SK-N-SH treated with all-trans-retinoic acid at 6 μM for 48 hours (cell line): ENCODE measurements at regions not wholly inside any gene's neighbourhood (a gene's known extent, or its start where the extent isn't known, plus 50 kb on each side); places are given as distances from the start of the nearest gene placed in this dataset.

Source experiments
- ATAC-seq: fragments of 200-7000 bp; cut with Tn5 transposase; 3 replicates; pipeline ENCODE4 v1.9.1; 2020; ENCODE audit warnings: mild to moderate bottlenecking, moderate library complexity
- ARNTL ChIP-seq: fragments of 450-650 bp; formaldehyde crosslinking; IDR thresholded peaks from 2 replicates; pipeline ENCODE4 v1.5.0; 2020; ENCODE audit warnings: low read depth, mild to moderate bottlenecking, moderate library complexity, borderline replicate concordance
- BACH2 ChIP-seq: fragments of 250-450 bp; sonication (Bioruptor Pico); IDR thresholded peaks from 2 replicates; pipeline ENCODE4 v1.9.0; 2021; ENCODE audit warnings: mild to moderate bottlenecking, borderline replicate concordance
- CSDC2 ChIP-seq: fragments of 250-450 bp; sonication (Bioruptor Pico); IDR thresholded peaks from 2 replicates; pipeline ENCODE4 v1.5.0; 2020; ENCODE audit warnings: mild to moderate bottlenecking, moderate library complexity
- GLIS3 ChIP-seq: fragments of 250-450 bp; sonication (Bioruptor Pico); IDR thresholded peaks from 2 replicates; pipeline ENCODE4 v1.5.0; 2020; ENCODE audit warnings: mild to moderate bottlenecking, moderate library complexity
- ISL1 ChIP-seq: fragments of 250-450 bp; sonication (Bioruptor Pico); IDR thresholded peaks from 2 replicates; pipeline ENCODE4 v2.1.2; 2022; ENCODE audit warnings: mild to moderate bottlenecking, moderate library complexity
- OSR1 ChIP-seq: fragments of 250-450 bp; sonication (Bioruptor Pico); IDR thresholded peaks from 2 replicates; pipeline ENCODE4 v1.8.0; 2022; ENCODE audit warnings: moderate library complexity, mild to moderate bottlenecking, inconsistent platforms
- PPARA ChIP-seq: fragments of 250-450 bp; sonication (Bioruptor Pico); IDR thresholded peaks from 2 replicates; pipeline ENCODE4 v1.5.0; 2020; ENCODE audit warnings: mild to moderate bottlenecking, borderline replicate concordance
- RARB ChIP-seq: fragments of 250-450 bp; sonication (Bioruptor Pico); IDR thresholded peaks from 2 replicates; pipeline ENCODE4 v1.8.0; 2021; ENCODE audit warnings: mild to moderate bottlenecking, moderate library complexity
- SNAI2 ChIP-seq: fragments of 250-450 bp; sonication (Bioruptor Pico); IDR thresholded peaks from 2 replicates; pipeline ENCODE4 v1.5.0; 2020; ENCODE audit warnings: mild to moderate bottlenecking, moderate library complexity
- TCF4 ChIP-seq: fragments of 250-450 bp; sonication (Bioruptor Pico); IDR thresholded peaks from 2 replicates; pipeline ENCODE4 v1.8.0; 2021; ENCODE audit warnings: mild to moderate bottlenecking, moderate library complexity, borderline replicate concordance
- ZC3H10 ChIP-seq: fragments of 250-450 bp; sonication (Bioruptor Pico); IDR thresholded peaks from 2 replicates; pipeline ENCODE4 v1.5.1; 2021; ENCODE audit warnings: mild to moderate bottlenecking, moderate library complexity
- ZFP3 ChIP-seq: fragments of 250-450 bp; sonication (Bioruptor Pico); IDR thresholded peaks from 2 replicates; pipeline ENCODE4 v1.5.0; 2020; ENCODE audit warnings: mild to moderate bottlenecking, moderate library complexity
- ZFP30 ChIP-seq: fragments of 450-650 bp; formaldehyde crosslinking; IDR thresholded peaks from 2 replicates; pipeline ENCODE4 v1.5.0; 2022; ENCODE audit warnings: mild to moderate bottlenecking, moderate library complexity
- ZNF565 ChIP-seq: fragments of 450-650 bp; formaldehyde crosslinking; conservative IDR thresholded peaks from 2 replicates; pipeline ENCODE4 v1.5.0; 2020; ENCODE audit warnings: low read depth, mild to moderate bottlenecking, moderate library complexity
- ZNF70 ChIP-seq: fragments of 450-650 bp; formaldehyde crosslinking; IDR thresholded peaks from 2 replicates; pipeline ENCODE4 v1.5.0; 2020; ENCODE audit warnings: mild to moderate bottlenecking, moderate library complexity
- ZNF8 ChIP-seq: fragments of 450-650 bp; formaldehyde crosslinking; IDR thresholded peaks from 2 replicates; pipeline ENCODE4 v1.5.0; 2020; ENCODE audit warnings: mild to moderate bottlenecking, moderate library complexity
- TF ChIP-seq, protein P1 (sequence below): fragments of 250-450 bp; sonication (Bioruptor Pico); IDR thresholded peaks from 2 replicates; pipeline ENCODE4 v1.8.0; 2020; ENCODE audit warnings: mild to moderate bottlenecking, moderate library complexity, borderline replicate concordance
- TF ChIP-seq, protein P2 (sequence below): fragments of 250-450 bp; sonication (Bioruptor Pico); IDR thresholded peaks from 2 replicates; pipeline ENCODE4 v1.5.1; 2020; ENCODE audit warnings: low read depth, mild to moderate bottlenecking, moderate library complexity
- TF ChIP-seq, protein P3 (sequence below): fragments of 250-450 bp; sonication (Bioruptor Pico); IDR thresholded peaks from 2 replicates; pipeline ENCODE4 v1.8.0; 2021; ENCODE audit warnings: low read depth, mild to moderate bottlenecking, moderate library complexity, borderline replicate concordance
- TF ChIP-seq, protein P4 (sequence below): fragments of 250-450 bp; sonication (Bioruptor Pico); IDR thresholded peaks from 2 replicates; pipeline ENCODE4 v1.5.0; 2020; ENCODE audit warnings: mild to moderate bottlenecking, moderate library complexity
- TF ChIP-seq, protein P5 (sequence below): fragments of 250-450 bp; sonication (Bioruptor Pico); IDR thresholded peaks from 2 replicates; pipeline ENCODE4 v1.5.1; 2021; ENCODE audit warnings: mild to moderate bottlenecking, moderate library complexity

DNA sequence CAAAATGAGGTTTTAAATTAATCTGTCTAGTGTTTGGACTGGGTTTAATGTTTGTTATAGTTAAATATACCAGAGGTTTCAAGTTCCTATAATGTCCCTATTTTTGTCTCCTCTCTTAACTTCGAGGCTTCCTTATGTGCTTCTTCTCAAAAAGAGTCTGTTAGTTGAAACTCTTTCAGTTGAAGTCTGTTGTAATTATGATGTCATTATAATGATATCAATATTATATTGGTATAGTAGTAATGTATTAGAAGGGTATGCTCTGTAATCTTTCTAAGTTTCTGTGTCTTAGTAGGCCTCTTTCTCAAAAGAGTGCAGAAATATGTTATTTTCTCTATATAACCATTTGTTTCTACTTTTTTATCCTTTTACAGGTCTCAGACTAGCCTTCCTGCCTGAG is 1148.0 kb downstream of the NSUN3 start:
- no peak for ATAC-seq
- TF ChIP-seq ZNF8 (CRISPR knock-in tag) (no peak), PPARA (CRISPR knock-in tag) (no peak), ZFP30 (no peak)

DNA sequence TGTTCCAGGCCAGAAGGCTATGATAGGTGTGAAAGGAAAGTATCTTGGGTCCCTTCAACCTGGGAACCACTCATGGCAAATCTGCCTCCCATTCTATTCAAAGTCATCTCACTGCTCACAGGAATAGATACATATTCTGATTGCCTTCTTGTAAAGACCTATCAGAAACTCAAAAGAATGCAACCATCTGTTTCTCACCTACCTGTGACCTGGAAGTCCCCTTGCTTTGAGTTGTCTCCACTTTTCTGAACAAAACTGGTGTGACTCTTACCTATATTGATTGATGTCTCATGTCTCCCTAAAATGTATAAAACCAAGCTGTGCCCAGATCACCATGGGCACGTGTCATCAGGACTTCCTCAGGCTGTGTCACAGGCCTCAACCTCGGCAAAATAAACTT is 1149.3 kb downstream of the NSUN3 start:
- no peak for ATAC-seq
- TF ChIP-seq ZNF8 (CRISPR knock-in tag) (no peak), RARB (CRISPR knock-in tag) (no peak), PPARA (CRISPR knock-in tag) (no peak), ARNTL (CRISPR knock-in tag) (no peak), BACH2 (CRISPR knock-in tag) (no peak), CSDC2 (CRISPR knock-in tag) (no peak), ISL1 (CRISPR knock-in tag) (no peak), TCF4 (CRISPR knock-in tag) (no peak), SNAI2 (no peak), ZFP30 (no peak), ZNF70 (CRISPR knock-in tag) (no peak), ZNF565 (CRISPR knock-in tag) (no peak), ZFP3 (CRISPR knock-in tag) (no peak), ZC3H10 (CRISPR knock-in tag) (no peak)
- TF ChIP-seq, protein P1, sequence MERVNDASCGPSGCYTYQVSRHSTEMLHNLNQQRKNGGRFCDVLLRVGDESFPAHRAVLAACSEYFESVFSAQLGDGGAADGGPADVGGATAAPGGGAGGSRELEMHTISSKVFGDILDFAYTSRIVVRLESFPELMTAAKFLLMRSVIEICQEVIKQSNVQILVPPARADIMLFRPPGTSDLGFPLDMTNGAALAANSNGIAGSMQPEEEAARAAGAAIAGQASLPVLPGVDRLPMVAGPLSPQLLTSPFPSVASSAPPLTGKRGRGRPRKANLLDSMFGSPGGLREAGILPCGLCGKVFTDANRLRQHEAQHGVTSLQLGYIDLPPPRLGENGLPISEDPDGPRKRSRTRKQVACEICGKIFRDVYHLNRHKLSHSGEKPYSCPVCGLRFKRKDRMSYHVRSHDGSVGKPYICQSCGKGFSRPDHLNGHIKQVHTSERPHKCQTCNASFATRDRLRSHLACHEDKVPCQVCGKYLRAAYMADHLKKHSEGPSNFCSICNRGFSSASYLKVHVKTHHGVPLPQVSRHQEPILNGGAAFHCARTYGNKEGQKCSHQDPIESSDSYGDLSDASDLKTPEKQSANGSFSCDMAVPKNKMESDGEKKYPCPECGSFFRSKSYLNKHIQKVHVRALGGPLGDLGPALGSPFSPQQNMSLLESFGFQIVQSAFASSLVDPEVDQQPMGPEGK (CRISPR knock-in tag) = no peak
- TF ChIP-seq, protein P2, sequence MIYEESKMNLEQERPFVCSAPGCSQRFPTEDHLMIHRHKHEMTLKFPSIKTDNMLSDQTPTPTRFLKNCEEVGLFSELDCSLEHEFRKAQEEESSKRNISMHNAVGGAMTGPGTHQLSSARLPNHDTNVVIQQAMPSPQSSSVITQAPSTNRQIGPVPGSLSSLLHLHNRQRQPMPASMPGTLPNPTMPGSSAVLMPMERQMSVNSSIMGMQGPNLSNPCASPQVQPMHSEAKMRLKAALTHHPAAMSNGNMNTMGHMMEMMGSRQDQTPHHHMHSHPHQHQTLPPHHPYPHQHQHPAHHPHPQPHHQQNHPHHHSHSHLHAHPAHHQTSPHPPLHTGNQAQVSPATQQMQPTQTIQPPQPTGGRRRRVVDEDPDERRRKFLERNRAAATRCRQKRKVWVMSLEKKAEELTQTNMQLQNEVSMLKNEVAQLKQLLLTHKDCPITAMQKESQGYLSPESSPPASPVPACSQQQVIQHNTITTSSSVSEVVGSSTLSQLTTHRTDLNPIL (CRISPR knock-in tag) = no peak
- TF ChIP-seq, protein P3, sequence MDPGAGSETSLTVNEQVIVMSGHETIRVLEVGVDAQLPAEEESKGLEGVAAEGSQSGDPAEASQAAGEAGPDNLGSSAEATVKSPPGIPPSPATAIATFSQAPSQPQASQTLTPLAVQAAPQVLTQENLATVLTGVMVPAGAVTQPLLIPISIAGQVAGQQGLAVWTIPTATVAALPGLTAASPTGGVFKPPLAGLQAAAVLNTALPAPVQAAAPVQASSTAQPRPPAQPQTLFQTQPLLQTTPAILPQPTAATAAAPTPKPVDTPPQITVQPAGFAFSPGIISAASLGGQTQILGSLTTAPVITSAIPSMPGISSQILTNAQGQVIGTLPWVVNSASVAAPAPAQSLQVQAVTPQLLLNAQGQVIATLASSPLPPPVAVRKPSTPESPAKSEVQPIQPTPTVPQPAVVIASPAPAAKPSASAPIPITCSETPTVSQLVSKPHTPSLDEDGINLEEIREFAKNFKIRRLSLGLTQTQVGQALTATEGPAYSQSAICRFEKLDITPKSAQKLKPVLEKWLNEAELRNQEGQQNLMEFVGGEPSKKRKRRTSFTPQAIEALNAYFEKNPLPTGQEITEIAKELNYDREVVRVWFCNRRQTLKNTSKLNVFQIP = no peak
- TF ChIP-seq, protein P4, sequence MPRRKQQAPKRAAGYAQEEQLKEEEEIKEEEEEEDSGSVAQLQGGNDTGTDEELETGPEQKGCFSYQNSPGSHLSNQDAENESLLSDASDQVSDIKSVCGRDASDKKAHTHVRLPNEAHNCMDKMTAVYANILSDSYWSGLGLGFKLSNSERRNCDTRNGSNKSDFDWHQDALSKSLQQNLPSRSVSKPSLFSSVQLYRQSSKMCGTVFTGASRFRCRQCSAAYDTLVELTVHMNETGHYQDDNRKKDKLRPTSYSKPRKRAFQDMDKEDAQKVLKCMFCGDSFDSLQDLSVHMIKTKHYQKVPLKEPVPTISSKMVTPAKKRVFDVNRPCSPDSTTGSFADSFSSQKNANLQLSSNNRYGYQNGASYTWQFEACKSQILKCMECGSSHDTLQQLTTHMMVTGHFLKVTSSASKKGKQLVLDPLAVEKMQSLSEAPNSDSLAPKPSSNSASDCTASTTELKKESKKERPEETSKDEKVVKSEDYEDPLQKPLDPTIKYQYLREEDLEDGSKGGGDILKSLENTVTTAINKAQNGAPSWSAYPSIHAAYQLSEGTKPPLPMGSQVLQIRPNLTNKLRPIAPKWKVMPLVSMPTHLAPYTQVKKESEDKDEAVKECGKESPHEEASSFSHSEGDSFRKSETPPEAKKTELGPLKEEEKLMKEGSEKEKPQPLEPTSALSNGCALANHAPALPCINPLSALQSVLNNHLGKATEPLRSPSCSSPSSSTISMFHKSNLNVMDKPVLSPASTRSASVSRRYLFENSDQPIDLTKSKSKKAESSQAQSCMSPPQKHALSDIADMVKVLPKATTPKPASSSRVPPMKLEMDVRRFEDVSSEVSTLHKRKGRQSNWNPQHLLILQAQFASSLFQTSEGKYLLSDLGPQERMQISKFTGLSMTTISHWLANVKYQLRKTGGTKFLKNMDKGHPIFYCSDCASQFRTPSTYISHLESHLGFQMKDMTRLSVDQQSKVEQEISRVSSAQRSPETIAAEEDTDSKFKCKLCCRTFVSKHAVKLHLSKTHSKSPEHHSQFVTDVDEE (CRISPR knock-in tag) = no peak
- TF ChIP-seq, protein P5, sequence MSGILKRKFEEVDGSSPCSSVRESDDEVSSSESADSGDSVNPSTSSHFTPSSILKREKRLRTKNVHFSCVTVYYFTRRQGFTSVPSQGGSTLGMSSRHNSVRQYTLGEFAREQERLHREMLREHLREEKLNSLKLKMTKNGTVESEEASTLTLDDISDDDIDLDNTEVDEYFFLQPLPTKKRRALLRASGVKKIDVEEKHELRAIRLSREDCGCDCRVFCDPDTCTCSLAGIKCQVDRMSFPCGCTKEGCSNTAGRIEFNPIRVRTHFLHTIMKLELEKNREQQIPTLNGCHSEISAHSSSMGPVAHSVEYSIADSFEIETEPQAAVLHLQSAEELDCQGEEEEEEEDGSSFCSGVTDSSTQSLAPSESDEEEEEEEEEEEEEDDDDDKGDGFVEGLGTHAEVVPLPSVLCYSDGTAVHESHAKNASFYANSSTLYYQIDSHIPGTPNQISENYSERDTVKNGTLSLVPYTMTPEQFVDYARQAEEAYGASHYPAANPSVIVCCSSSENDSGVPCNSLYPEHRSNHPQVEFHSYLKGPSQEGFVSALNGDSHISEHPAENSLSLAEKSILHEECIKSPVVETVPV (CRISPR knock-in tag) = no peak

DNA sequence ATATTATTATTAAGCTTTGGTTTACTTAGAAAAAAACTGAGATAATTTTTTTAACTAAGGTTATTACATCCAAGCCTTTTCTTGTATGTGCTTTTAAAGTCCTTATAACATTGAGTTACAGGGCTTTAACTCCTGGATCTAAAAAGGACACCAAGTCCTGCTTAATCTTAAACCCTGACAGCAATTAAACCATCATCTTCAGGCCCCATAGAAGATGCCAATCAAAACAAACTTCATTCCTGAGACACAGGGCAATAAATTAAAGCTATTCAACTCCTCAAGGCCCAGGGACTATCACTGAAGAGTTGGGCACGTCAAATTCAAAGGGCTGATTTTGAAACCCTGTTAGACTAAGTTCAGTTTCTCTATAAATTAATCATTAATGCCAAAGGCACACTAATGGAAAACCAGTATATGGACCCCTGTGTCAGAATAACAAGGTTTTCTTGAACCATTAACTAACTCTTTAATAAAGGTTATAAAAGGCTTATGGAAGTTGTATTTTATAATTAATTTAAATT is 1152.6 kb downstream of the NSUN3 start:
- ATAC-seq = no peak
- TF ChIP-seq, protein P1 (CRISPR knock-in tag) = no peak
- TF ChIP-seq RARB (CRISPR knock-in tag) (no peak), ZNF70 (CRISPR knock-in tag) (no peak), SNAI2 (no peak), GLIS3 (CRISPR knock-in tag) (no peak), ZC3H10 (CRISPR knock-in tag) (no peak), OSR1 (CRISPR knock-in tag) (no peak), PPARA (CRISPR knock-in tag) (no peak), ARNTL (CRISPR knock-in tag) (no peak), ZFP30 (no peak)
- TF ChIP-seq, protein P4 (CRISPR knock-in tag) = no peak
- TF ChIP-seq, all 23 proteins: peak for 0
